ENCODE measurements at regions not wholly inside any gene's neighbourhood (a gene's known extent, or its start where the extent isn't known, plus 50 kb on each side); places are given as distances from the start of the nearest gene placed in this dataset.

DNA sequence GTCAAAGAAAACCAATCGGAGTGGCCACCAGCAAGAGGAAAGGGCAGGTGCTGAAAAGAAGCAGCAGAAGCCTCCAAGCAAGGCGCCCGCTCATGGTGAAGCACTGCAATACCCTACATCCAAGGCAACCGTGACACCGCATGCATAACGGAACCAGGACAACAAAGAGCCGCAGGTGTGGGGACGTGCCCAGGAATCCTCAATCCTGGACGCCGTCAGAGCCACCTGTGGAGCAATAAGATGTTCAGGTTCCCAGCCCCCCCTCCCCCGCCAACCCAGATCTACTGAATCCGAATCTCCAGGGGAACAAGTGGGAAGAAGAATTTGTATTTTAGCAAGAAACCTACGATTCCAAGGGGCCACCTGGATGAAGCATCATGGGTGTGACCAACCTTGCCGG is 70.8 kb downstream of the SHANK2 start:
- peak; percentile 37 for DNase-seq

DNA sequence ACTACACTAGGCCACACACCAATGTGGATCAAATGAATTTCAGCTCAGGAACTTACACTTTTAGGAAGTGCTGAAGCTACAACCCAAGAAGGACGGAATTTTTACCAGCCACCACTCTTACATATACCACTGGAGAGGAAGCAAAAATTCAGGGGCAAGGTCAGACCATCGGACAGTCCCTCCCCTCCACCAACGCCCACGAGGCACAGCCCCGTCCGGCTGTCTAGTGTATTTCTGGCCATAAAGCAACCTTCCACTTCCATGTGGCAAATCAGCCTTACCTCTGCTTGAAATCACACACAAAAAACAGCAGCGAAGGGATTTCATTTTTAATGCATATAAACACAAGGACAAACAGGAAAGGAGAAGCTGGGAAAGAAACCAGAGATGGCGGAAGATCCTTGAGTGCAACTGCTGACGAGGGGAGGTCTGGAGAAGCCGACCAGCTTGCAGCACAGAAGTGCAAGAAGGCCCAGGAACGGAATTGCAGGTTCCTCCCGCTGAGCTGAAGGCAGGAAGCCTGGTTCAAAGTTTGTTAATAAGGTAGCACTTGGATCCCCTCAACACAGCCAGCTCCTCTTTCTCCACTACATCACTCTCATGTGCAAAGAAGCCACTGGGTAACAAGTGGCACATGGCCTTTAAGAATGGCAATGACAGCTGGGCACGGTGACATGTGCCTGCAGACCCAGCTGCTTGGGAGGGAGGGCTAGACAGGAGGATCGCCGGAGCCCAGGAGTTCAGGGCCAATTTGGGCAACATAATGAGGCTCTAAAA is 71.5 kb downstream of the SHANK2 start:
- peak; percentile 21 for DNase-seq

DNA sequence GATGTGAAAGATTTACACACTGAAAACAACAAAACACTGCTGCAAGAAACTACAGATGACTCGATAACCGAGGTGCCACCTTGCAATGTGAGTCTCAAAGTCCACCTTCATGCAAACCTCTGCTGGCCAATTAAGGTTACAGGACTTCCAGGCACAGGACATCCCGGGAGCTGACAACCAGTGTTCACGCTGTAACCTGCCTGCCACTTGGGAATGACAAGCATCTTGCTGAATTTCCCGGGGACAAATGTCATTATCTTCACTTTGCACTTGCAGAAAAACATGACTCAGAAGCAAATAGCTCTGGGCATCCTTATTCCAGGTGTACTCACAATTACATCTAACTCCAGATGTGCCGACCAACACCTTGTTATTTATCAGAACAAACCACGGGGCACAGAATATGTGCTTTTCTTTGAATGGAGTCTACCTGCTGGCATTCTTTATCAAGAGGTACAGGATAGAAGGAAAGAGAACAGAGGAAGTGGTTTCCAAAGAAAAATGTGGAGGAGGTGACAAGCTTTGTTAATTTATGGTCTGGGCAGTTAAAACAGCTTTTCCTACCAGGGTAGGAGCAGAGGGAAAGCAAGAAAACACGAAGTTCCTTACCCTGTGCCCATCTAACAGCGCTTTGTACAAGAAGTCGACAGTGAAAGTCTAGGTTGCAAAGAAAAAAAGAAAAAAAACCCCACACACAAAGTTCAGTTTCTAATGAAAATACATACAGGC is 72.3 kb downstream of the SHANK2 start:
- peak; percentile 6 for DNase-seq

DNA sequence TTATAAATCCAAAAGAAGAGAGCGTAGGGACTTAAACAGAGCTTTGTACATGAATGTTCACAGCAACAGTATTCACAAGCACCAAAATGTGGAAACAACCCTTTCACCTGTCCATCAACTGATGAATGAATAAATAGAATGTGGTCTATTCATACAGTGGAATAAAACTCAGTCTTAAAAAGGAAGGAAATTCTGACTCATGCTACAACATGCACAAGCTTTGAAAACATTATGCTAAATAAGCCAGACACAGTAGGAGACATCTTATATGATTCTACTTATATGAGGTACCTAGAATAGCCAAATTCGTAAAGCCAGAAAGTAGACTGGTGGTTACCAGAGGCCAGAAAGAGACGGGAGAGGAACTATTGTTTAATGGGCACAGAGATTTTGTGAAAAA is 74.3 kb downstream of the SHANK2 start:
- no peak for DNase-seq

DNA sequence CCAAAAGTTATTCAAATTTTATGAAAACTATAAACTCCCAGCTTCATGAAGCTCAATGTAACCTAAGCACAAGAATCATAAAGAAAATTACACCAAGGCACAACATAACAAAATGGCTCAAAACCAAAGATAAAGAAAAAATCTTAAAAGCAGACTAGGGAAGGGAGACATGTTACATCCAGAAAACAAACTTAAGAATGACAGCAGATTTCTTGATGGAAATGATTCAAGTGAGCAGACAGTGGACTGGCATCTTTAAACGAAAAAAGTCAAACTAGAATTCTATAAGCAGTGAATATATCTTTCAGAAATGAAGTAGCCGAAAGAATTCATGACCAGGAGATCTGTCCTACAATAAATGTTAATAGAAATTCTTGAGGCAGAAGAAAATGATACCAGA is 75.6 kb downstream of the SHANK2 start:
- no peak for DNase-seq

DNA sequence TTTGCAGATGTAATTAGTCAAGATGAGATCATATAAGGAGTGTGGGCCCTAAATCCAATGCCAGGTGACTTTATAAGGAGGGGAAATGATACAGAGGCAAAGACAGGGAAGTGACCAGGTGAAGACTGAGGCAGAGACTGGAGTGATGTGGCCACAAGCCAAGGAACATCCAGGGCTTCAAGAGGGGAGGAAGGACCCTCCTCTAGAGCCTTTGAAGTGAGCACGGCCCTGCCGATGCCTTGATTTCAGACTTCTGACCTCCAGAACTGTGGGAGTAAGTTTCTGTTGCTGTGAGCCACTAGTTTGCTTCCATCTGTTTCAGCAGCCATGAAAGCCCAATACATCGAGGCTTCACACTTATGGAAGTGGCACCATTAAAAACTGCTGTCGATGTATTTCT is 78.7 kb downstream of the SHANK2 start:
- peak; percentile 34 for DNase-seq

DNA sequence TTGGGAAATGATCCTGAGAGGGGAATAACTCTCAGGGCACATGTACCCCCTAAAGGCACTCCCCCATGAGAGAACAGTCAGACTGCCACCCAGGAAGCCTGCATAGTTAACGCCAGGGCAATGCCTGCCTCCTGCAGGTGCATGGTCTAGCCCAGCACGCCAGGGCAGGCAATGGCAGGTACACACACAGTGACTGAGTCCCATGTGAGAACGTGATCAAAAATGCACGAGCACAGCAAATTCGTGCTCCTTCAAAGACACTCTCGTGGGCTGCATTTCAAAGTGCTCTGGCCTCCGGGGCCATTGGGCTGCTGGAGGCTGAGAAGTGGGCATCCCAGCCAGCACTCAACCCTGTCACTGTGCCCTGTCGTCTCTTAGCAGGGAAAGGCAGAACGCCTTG is 79.7 kb downstream of the SHANK2 start:
- DNase-seq: peak; percentile 37

DNA sequence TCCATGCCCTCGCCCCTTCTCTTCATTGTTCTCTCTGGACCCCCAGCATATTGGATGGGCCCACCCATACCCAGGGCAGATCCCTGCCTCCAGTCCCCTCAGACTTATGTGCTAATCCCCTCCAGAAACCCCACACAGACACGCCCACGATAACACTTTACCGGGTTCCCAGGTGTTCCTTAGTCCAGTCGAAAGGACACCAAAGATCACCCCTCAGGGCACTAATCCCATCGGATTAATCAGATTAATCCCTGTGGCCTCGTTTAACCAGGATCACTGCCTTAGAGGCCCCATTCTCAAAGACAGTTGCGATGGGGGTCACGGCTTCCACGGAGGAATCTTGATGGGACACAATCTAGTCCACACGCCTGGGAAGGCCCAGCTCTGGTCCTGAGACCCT is 80.8 kb downstream of the SHANK2 start:
- peak; percentile 34 for DNase-seq

DNA sequence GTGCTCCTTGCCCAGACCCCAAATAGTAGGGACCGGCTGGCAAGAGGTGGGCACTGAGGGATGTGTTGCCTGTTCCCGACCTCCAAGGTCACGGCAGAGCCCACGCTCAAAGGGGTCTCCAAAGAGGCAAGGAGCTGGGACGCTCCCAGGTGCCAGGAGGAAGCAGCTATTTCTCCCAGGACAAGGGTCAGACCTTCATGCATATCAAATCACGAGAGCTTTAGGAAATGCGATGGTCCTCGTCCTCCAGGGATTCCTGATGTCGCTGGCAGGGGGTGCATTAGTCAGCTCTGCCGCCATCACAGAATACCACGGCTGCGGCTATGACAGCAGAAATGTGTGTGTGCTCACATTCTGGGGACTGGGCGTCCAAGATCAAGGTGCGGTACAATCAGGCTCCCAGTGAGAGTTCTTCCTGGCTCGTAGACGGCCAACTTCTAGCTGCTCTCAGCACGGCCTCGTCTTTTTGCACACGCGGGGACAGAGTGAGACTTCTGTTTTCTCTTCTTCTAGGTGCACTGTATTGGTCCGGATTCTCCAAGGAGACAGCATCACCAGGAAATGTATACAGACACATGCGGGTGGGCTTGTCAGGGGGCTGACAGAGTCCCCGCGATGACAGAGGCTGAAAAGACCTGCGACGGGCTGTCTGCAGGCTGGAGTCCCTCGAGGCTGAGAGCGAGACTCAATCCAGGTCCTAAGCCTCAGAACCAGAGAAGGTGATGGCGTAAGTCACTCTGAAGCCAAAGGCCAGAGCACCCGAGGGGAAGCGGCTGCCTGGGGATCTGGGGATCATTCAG is 81.6 kb downstream of the SHANK2 start:
- DNase-seq: peak; percentile 47

DNA sequence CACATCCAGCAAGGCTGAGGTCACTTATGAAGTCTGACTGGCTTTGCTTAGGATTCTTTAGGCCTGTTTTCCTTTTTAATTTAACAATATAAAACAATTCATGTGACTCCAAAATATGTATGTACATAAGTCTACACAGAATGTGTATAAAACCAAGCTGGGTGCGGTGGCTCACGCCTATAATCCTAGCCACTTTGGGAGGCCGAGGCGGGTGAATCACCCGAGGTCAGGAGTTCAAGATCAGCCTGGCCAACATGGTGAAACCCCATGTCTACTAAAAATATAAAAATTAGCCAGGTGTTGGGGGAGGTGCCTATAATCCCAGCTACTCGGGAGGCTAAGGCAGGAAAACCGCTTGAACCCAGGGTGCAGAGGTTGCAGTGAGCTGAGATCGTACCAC is 83.1 kb downstream of the SHANK2 start:
- peak; percentile 33 for DNase-seq

DNA sequence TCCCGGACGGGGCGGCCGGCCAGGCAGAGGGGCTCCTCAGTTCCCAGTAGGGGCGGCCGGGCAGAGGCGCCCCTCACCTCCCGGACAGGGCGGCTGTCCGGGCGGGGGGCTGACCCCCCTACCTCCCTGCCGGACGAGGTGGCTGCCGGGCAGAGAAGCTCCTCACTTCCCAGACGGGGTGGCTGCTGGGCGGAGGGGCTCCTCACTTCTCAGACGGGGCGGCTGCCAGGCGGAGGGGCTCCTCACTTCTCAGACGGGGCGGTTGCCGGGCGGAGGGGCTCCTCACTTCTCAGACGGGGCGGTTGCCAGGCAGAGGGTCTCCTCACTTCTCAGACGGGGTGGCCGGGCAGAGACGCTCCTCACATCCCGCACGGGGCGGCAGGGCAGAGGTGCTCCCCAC is 84.6 kb downstream of the SHANK2 start:
- DNase-seq: peak; percentile 8

DNA sequence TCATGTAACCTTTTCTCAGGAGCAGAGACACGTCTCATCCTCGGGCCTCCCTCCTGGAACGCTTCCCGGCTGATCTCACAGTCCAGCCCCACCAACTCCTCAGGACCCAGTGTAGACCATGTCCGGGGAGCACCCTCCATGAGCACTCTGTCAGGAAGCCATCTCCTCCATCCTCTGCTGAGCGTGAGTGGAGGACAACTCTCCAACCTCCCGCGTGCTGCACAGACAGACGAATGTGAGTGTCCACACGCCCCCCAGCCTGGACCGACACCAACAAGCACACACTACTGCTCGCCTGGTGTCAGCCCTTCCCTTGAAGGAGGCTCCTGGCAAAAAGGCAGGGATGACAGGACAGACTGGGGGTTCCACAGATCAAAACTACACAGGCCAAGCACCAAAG is 86.6 kb downstream of the SHANK2 start:
- DNase-seq: peak; percentile 21

DNA sequence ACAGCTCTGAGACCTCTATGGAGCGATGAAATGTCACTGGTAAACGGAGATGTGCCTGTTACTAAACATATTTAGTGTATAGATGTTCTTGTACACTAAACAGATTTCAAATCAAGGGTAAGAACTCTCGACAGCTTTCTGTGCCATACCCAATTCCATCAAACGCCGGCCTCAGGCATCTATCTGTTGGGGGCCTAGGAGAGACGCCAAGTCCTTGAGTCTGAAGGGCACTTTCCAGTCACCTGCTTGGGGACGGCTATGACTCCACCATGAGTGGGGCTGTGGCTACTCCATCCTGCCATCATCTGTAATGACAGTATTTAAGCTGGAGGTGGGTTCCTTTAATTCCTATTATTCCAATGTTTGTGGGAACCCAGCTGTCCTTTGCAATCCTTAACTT is 87.8 kb downstream of the SHANK2 start:
- DNase-seq: peak; percentile 43

DNA sequence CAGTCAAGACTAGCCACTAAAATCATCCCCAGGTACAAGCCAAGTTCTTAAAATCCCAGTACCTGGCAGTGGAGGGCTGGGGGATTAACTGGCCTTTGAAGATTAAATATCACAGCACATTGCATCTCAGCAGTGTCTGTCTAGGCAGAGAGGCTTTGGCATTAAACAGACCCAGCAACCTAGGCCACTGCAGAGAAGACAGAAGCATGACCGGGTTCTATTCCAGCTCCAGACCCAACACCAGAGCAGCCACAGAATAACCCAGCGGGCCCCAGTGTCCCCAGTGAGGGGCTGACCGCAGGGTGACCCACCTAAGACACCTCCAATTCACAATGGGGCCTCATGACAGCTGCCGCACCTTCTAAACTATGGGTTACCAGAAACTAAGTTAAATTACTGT is 88.2 kb downstream of the SHANK2 start:
- peak; percentile 28 for DNase-seq

DNA sequence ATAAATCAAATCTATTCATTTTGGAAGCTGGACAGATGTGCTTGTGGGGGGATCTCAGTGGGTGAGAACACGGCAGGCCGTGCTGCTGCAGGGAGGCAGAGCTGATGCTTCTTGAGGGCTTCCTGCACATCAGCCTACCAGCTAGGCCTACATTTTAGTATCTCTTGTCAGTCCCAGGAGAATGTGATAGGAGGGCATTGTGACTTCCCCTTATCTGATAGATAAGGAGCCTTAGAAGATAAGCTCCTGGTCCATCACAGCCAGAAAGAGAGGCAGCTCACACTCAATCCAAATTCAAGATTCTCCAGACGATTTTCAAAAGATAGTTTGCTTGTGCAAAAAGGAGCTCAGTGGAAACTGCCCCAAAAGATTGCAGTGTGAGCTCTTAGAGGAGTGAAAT is 89.0 kb downstream of the SHANK2 start:
- peak; percentile 1 for DNase-seq

DNA sequence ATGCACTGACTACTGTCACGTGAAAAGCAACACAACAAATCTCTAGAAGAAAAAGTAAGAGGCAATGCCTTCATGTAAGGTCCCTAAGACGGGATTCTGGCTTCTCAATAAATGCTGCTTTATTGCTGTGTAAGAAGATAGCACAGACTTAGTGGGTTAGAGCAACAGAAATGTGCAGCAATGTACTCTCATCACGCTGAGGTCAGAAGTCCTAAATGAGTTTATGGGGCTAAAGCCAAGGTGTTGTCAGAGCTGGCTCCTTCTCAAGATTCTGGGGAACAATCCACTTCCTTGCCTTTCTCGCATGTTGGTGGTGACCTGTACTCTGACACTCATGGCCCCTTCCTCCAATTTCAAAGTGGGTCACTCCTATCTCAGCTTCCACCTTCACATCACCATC is 93.4 kb downstream of the SHANK2 start:
- DNase-seq: peak; percentile 5

DNA sequence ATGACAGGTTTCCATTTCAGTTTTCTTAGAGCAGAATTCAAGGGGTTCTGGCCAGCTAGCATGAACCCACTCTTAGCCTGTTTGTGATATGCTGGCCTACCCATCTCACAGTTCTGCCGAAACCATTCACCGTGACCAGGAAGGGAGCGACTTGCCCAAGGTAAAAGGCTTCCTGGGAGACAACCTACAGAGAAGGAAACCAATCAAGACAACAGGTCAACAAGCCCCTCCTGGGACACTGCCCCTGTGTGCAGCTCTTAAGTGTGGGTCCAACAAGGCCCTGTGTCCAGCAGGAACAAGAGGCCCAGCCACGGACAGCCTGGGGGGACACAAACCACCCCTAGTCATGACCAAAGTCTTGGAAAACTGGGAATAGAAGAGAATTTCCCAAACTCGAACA is 94.7 kb downstream of the SHANK2 start:
- DNase-seq: peak; percentile 19

DNA sequence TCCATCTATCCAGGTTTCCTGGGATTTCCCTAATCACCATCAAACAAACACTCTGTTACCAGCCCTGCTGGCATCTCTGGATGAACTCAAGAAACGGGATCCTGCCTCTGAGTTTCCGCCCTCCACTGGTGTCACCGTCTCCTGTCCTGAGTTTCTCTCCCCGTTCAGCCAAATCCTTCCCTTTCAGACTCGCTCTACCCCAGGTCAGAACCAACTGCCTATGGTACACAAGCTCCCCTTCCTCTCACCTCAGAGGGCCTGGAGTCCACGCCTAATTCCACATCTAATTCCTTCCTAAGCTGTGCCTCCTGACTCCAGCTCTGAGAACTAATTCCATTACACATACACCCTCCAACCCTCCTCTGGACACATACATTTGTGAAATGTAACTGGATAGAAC is 96.1 kb downstream of the SHANK2 start:
- DNase-seq: peak; percentile 13

DNA sequence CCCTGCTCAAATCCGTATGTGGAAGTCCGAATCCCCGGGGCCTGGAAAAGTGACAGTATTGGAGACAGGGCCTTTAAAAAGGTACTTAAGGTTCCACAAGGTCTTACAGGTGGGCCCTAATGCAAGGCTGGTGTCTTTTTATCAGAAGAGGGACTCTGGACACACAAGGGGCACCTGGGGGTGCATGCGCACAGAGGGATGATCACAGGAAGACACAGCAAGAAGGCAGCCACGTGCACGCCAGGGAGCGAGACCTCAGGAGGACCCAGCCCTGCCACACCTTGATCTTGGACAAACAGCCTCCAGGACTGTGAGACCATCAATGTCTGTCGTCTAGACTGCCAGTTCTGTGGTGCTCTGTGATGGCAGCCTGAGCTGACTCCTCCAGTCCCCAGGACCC is 96.5 kb downstream of the SHANK2 start:
- DNase-seq: peak; percentile 36

DNA sequence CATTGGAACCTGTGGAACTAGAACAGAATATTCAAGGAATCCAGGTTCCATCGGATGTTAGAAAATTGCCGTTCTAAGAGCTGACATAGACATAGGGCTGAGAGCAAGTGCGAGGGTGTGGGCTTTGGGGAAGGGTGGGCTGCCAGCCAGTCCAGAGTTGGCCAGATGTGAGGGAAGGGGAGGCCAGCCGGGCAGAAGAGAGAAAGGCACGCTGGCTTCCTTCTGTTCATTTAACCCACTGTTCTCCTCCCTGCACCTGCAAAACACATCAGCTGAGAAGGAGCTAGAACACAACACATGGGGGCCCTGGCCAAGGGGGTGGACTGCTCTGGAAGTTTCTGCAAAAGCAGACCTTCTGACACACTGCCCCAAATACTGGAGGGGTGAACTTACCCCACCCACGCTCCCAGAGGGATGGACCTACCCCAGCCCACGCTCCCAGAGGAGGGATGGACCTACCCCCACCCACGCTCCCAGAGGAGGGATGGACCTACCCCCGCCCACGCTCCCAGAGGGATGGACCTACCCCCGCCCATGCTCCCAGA is 98.0 kb downstream of the SHANK2 start:
- peak; percentile 46 for DNase-seq

DNA sequence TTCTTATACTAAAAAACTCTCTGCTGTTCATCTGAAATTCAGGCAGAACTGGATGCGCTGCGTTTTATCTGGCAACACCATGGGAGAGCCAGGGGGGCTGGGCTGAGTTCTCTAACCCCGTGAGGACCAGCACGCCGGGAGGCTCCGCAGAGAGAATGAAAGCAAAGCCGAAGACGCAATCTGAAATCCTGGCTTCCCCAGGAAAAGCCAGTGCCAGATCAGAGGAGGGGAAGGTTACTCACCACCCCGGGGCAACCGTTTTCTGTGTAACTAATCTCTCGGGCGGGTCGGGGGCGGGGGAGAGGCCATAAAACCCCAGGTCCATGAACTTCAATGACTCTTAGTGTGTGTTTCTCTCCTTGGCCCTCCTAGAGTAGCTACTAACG is 99.4 kb downstream of the SHANK2 start:
- DNase-seq: peak; percentile 8

DNA sequence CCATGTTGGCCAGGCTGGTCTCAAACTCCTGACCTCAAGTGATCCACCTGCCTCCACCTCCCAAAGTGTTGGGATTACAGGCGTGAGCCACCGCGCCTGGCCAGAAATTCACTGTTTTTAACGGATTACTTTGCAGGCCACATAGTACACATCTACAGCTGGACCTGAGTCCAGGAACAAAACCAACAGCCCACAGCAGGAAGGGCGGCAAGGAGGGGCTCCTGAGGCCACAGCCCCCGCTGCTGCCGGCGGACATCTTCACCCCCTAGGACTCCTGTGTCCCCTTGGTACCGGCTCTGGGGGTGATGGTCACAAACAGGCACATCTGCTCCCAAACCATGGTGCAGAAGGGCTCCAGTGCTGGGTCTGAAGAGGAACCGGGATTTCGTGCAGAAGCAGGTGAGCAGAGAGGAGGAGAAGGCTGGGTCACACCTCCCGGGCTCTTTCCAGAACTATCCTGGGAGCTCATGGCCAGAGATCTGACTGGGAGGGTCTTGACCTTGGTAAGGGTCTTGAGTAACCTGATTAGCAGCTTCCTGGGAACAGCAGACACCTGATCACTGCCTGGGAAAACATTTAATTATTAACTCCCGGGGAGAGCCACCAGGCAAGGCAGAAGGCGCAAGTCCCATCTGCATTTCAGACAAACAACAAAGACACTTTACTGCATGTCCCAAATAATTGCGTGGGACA is 99.9 kb downstream of the SHANK2 start:
- DNase-seq: peak; percentile 16

DNA sequence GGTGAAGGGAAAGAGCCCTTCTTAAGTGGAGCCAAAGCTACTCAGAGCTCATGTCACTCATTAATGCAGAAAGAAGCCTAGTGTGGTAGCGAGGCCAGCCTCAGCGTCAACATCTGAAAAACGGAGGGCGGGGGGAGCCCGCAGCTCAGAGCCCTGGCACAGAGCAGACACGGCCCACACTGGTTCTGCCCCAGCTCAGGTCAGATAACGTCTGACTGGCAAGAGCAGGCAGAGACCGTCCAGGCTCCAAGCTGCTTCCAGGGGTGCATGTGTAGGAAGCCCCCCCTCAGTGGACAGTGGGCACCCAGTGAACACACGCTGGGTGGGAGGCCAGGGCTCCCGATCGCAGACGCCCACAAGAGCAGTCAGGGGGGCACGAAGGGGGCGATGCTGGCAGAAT is 100.8 kb downstream of the SHANK2 start:
- DNase-seq: peak; percentile 25
